GM08714 (cell line): ENCODE measurements at regions not wholly inside any gene's neighbourhood (a gene's known extent, or its start where the extent isn't known, plus 50 kb on each side); places are given as distances from the start of the nearest gene placed in this dataset.
"Not testable (repeated sequence)": the region's sequence is repeated elsewhere in the genome, so short reads cannot be mapped to it uniquely, and the experiment has no call there.

ENCODE experiments used
- H3K4me3 ChIP-seq: fragments of 200-500 bp; sonication (Bioruptor generic); 2 replicates; pipeline ENCODE4 v1.5.1; 2014; ENCODE audit warnings: mild to moderate bottlenecking, low read length, inconsistent platforms
- ZNF274 ChIP-seq: IDR thresholded peaks from 2 replicates; pipeline ENCODE4 v1.6.1; 2012; ENCODE audit warnings: mild to moderate bottlenecking, low read depth, low read length

GRCh38 chr15:20386198-20386597 is 155.4 kb downstream of the GOLGA6L6 start:
- H3K4me3 ChIP-seq, result no peak overlapping the region
- TF ChIP-seq ZNF274, result no peak

DNA sequence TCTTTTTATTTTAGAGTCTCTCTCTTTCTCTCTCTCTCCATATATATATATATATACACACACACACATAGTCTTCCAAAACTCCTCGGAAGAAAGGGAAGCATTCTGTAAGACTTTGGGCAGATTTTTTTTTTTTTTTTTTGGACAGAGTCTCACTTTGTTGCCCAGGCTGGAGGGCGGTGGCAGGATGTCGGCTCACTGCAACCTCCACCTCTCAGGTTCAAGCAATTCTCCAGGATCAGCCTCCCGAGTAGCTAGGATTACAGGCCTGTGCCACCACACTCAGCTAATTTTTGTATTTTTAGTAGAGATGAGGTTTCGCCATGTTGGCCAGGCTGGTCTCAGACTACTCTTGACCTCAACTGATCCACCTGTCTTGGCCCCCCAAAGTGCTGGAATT is 161.4 kb downstream of the GOLGA6L6 start:
- H3K4me3 ChIP-seq, result not testable (repeated sequence)

GRCh38 chr15:20376872-20377271 is 164.7 kb downstream of the GOLGA6L6 start:
- no peak for TF ChIP-seq ZNF274
- no peak overlapping the region for H3K4me3 ChIP-seq

DNA sequence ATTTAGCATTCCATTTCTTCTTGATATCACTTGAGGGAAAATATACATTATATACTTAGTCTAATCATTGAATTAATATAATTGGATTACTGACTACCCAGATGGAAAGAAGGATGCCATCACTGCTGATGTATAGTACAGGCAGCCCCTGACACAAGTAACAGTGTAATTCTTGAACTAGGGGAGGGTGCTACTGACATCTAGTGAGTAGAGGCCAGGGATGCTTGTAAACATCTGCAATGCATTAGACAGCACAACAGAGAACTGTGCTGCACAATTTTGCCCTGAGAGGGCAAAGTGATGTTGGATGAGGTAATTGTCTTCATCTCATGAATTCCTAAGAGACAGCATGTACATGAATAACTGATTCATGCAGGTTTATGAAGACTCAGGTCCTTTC is 169.2 kb downstream of the GOLGA6L6 start:
- not testable (repeated sequence) for H3K4me3 ChIP-seq

GRCh38 chr15:20369500-20369899 is 172.1 kb downstream of the GOLGA6L6 start:
- TF ChIP-seq ZNF274, result no peak
- no peak overlapping the region for H3K4me3 ChIP-seq

GRCh38 chr15:20368974-20369373 is 172.6 kb downstream of the GOLGA6L6 start:
- no peak overlapping the region for H3K4me3 ChIP-seq
- no peak for TF ChIP-seq ZNF274

DNA sequence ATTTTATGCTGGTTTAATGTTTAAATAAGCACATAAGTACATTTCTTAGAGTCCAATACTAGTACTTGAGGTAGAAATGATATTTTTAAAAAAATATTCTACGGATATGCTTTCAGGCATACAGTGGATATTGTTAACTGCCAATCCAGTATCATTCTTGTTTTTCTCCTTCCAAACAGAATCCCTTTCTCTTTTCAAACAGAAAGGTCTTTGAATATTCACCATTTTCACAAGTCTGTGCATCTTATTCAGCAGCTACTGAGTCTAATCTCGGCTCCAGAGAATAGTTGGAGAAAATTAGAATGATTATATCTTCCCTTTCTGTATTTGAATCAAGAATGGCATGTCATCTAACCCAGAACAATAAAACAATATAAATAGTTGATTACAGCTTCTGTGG is 174.5 kb downstream of the GOLGA6L6 start:
- no peak overlapping the region for H3K4me3 ChIP-seq
- no peak for TF ChIP-seq ZNF274

- not testable (repeated sequence) for H3K4me3 ChIP-seq
Measured at GRCh38 chr15:20363591-20363990, 178.0 kb downstream of the GOLGA6L6 start.

GRCh38 chr15:20361091-20361490 is 180.5 kb downstream of the GOLGA6L6 start:
- no peak overlapping the region for H3K4me3 ChIP-seq
- TF ChIP-seq ZNF274, result 0 out of 2 replicates have a peak, but pooled peaks have one; percentile 29

DNA sequence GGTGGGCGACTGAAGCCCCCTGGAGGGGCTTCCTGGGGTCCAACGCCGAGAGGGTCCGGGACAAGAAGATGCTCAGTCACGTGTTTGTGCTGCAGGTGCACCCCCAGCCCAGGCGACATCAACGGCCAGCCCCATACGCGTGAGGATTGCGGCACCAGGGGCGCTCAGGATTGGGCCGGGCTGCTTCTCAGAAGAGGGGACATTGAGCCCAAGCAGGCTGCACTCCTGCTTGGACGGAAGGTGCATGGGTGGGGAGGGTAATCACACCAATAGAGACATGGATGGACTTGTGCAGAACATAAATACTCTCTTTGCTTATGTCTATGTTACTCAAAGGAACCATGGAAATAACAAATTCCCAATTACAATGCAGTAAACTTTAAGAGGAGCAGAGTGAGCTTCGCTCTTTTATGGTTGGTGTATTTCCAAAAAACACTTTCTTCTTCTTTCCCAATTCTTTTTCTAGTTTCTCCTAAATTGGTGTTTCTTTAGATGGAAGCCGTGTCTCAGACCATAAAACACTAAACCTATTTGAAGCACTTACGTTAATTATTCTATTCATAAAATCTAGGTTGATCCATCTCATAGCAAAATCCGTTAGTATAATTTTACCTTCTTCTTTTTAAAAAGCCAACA is 182.7 kb downstream of the GOLGA6L6 start:
- no peak overlapping the region for H3K4me3 ChIP-seq
- TF ChIP-seq ZNF274, result no peak

DNA sequence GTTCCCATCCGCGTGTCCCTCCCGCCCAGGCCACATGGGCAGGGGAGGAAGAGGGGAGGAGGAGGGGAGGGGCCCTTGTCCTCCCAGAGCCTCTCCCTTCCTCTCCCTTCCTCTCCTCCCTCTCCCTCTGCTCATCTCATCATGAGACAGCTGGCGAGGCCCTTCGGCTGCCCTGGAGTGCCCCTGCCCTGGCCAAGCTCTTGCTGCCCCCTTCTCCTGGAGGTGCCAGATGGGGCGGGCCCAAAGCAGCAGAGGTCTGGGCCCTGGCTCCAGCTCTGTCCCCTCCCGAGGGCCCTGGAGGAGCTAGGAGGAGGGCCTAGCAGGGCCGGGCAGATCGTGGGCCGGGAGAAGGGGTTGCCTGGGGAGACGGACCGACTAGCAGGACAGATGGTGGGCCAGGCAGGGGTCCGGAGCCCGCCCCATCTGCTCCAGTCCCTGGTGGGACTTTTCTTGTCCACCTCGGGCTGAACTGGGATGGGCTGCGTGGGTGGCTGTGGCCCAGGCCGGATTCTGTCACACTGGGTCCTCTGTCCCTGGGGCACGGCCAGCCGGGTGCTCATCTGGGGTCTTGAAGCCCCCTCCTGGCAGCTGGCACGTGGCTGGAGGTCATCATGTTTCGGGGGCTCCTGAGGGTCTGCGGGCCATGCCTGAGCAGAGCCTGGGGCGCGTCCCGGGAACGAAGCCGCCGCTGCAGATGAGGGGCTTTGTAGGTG is 183.4 kb downstream of the GOLGA6L6 start:
- no peak for TF ChIP-seq ZNF274
- H3K4me3 ChIP-seq, result no peak overlapping the region

DNA sequence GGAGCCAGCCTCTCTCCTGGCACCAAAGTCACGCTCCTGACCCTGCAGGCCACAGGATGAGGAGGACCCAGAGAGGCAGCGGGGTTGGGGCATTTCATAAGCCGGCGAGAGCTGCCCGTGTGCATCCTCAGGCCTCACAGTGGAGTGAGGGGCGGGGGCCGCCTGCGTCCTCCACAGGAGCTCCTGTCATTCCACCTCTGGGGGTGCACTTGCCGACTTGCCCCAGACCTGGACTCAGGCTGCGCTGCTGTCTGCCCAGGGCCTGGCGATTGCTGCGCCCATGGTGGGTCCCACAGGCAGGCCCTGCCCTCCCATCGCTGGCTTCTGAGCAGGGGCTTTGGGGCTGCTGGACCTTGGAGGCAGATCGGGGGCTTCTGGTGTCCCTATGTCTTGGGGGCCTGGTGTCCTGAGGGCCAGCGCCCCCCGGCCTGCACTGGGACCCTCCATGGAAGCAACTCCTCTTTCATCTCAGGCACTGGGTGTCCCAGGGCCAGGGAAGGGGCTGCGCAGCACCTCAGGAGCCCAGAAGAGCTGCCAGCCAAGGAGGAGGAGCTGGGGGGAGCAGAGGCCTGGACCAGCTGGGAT is 184.0 kb downstream of the GOLGA6L6 start:
- no peak for TF ChIP-seq ZNF274
- H3K4me3 ChIP-seq, result no peak overlapping the region

DNA sequence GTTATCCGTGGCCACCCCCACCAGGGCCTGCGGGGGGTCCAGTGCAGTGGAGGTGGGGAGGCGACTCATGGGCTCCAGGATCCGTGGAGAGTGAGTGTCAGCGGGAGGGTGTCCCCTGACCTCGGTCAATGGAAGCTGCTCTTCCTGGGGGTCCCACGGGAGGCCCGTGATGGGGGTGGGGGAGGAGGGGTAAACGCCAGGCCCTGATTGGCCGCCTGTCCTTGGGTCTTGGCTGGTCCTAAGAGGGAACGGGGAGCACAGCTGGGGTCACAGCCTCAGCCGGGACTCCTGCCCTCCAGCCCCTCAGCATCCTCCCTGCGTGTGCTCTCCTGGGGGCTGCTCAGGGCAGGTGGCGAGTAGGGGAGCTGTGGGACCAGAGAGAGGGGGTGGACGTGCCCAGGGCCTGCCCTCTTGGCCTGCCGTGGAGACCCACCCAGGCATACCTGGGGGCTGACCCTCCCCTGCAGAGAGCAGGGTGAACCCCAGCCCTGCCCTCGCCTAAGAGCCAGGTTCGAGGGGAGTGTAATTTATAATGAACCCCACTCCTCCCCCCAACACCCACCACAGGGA is 184.6 kb downstream of the GOLGA6L6 start:
- no peak overlapping the region for H3K4me3 ChIP-seq
- no peak for TF ChIP-seq ZNF274

GRCh38 chr15:20356444-20356910 is 185.1 kb downstream of the GOLGA6L6 start:
- TF ChIP-seq ZNF274, result no peak
- no peak overlapping the region for H3K4me3 ChIP-seq

- TF ChIP-seq ZNF274, result no peak
- no peak overlapping the region for H3K4me3 ChIP-seq
Measured at GRCh38 chr15:20355256-20355868, 186.2 kb downstream of the GOLGA6L6 start.

GRCh38 chr15:20354884-20355223 is 186.7 kb downstream of the GOLGA6L6 start:
- not testable (repeated sequence) for H3K4me3 ChIP-seq
